Left lung (tissue), 4 donors: ENCODE measurements at regions not wholly inside any gene's neighbourhood (a gene's known extent, or its start where the extent isn't known, plus 50 kb on each side); places are given as distances from the start of the nearest gene placed in this dataset.
A peak's percentile ranks its signal among the peaks of the same experiment; 100 is the strongest.
"Not testable (repeated sequence)": the region's sequence is repeated elsewhere in the genome, so short reads cannot be mapped to it uniquely, and the experiment has no call there.

Experiments
- ATAC-seq: fragments of 200-7000 bp; cut with Tn5 transposase; one replicate; pipeline ENCODE4 v1.9.1; 2020; ENCODE audit warnings: moderate library complexity
- DNase-seq, 4 donors: peaks; one replicate each; pipeline ENCODE4 v3.0.0-alpha.2; 2013 to 2020
- H3K27ac ChIP-seq, 2 donors: fragments of 200-600 bp; sonication (generic) in 1 of 2; one replicate each; pipeline versions ENCODE4 v1.5.0 to v1.8.0; 2020 to 2021
- H3K27me3 ChIP-seq, 2 donors: fragments of 200-600 bp; sonication (generic) in 1 of 2; one replicate each; pipeline versions ENCODE4 v1.5.0 to v1.8.0; 2020 to 2021
- H3K36me3 ChIP-seq, 2 donors: fragments of 200-600 bp; sonication (generic) in 1 of 2; one replicate each; pipeline versions ENCODE4 v1.5.0 to v1.8.0; 2020 to 2021
- H3K4me1 ChIP-seq, 2 donors: fragments of 200-600 bp; one replicate each; pipeline ENCODE4 v1.8.0; 2021
- H3K4me3 ChIP-seq, 2 donors: fragments of 200-600 bp; sonication (generic) in 1 of 2; one replicate each; pipeline versions ENCODE4 v1.5.0 to v1.8.0; 2020 to 2021; ENCODE audit warnings: mild to moderate bottlenecking in 1 of 2
- H3K9me3 ChIP-seq, 2 donors: fragments of 200-600 bp; sonication (generic) in 1 of 2; one replicate each; pipeline versions ENCODE4 v1.5.0 to v1.8.0; 2020 to 2021
- CTCF ChIP-seq, 2 donors: fragments of 200-600 bp; sonication (generic) in 1 of 2; IDR thresholded peaks; one replicate each; pipeline versions ENCODE4 v1.5.0 to v1.8.0; 2021; ENCODE audit warnings: antibody characterized with exemption in 2 of 2
- intact Hi-C, 2 donors: fragments of 100-400 bp; cut with DNase I; formaldehyde crosslinking; loops; one replicate each; pipeline versions ENCODE4 v1.11.2 to v1.14.2; 2022
- donor health status: DM: no; HTN: yes; CAD: no.
- donor health status: DM: no; HTN: no; CAD: no.

GRCh38 chr5:90047113-90047512 is 362.4 kb downstream of the CETN3 start:
- H3K36me3 ChIP-seq, result no peaks in the 10 kb centered on the region
- ATAC-seq (no peak), DNase-seq (no peak)
- intact Hi-C loops, result no loop called here
- no peak overlapping the region for H3K4me3 ChIP-seq
- no peak overlapping the region for H3K27ac ChIP-seq
- no peaks in the 10 kb centered on the region for H3K4me1 ChIP-seq
- H3K27me3 ChIP-seq, result no peaks in the 10 kb centered on the region
- peaks cover 0 to 17% of the 10 kb centered on the region in 2 donors for H3K9me3 ChIP-seq
- TF ChIP-seq CTCF (IDR thresholded peaks at IDR 0.05), result no peak

GRCh38 chr5:90040082-90040481 is 369.5 kb downstream of the CETN3 start:
- H3K27me3 ChIP-seq, intact Hi-C loops, H3K4me3 ChIP-seq, H3K27ac ChIP-seq, H3K4me1 ChIP-seq, DNase-seq, H3K36me3 ChIP-seq, ATAC-seq: not testable (repeated sequence)
- peaks cover 0 to 27% of the 10 kb centered on the region in 2 donors for H3K9me3 ChIP-seq

- intact Hi-C loops, result no loop called here
- no peaks in the 10 kb centered on the region for H3K4me1 ChIP-seq
Observed at GRCh38 chr5:90037646-90038045, 371.9 kb downstream of the CETN3 start.

GRCh38 chr5:90022711-90023053 is 386.9 kb downstream of the CETN3 start:
- TF ChIP-seq CTCF (IDR thresholded peaks at IDR 0.05), result no peak
- Histone ChIP-seq H3K27me3 (no peaks in the 10 kb centered on the region), H3K4me3 (no peak overlapping the region), H3K36me3 (no peaks in the 10 kb centered on the region), H3K27ac (peak overlapping the region; percentile 56 to 71), H3K9me3 (no peaks in the 10 kb centered on the region), H3K4me1 (peaks cover 0 to 5% of the 10 kb centered on the region in 2 donors)
- DNase-seq (no peak), ATAC-seq (peak; percentile 30)
- intact Hi-C loops, result no loop called here

More at GRCh38 chr5:90037646-90038045, 371.9 kb downstream of the CETN3 start:
- ATAC-seq (peak; percentile 64), DNase-seq (no peak)
- H3K9me3 ChIP-seq, result peaks cover 0 to 16% of the 10 kb centered on the region in 2 donors
- no peak overlapping the region for H3K27ac ChIP-seq
- TF ChIP-seq CTCF (IDR thresholded peaks at IDR 0.05), result no peak
- H3K27me3 ChIP-seq, result no peaks in the 10 kb centered on the region
- no peaks in the 10 kb centered on the region for H3K36me3 ChIP-seq
- H3K4me3 ChIP-seq, result no peak overlapping the region

- intact Hi-C loops, result no loop called here
- TF ChIP-seq CTCF (IDR thresholded peaks at IDR 0.05), result no peak
- Histone ChIP-seq H3K4me3 (no peak overlapping the region), H3K27ac (peak overlapping the region; percentile 56 to 71), H3K27me3 (no peaks in the 10 kb centered on the region), H3K4me1 (peaks cover 0 to 5% of the 10 kb centered on the region in 2 donors), H3K36me3 (no peaks in the 10 kb centered on the region), H3K9me3 (no peaks in the 10 kb centered on the region)
- DNase-seq (peak in 1 of 4 donors; percentile 2), ATAC-seq (peak; percentile 79)
Observed at GRCh38 chr5:90022002-90022710, 387.4 kb downstream of the CETN3 start.
